Ascending aorta (tissue), 2 donors: ENCODE measurements at regions not wholly inside any gene's neighbourhood (a gene's known extent, or its start where the extent isn't known, plus 50 kb on each side); places are given as distances from the start of the nearest gene placed in this dataset.

Experiments used
- DNase-seq, 2 donors: peaks; one replicate each; pipeline ENCODE4 v3.0.0-alpha.2; 2019; ENCODE audit warnings: low spot score in 2 of 2
- H3K27ac ChIP-seq, 2 donors: fragments of 200-600 bp; sonication (generic); one replicate each; pipeline ENCODE4 v1.5.1; 2016 to 2017; ENCODE audit warnings: mild to moderate bottlenecking in 1 of 2
- H3K27me3 ChIP-seq: fragments of 200-600 bp; sonication (generic); one replicate; pipeline ENCODE4 v1.5.1; 2017
- H3K36me3 ChIP-seq, 2 donors: fragments of 200-600 bp; sonication (generic); one replicate each; pipeline ENCODE4 v1.5.1; 2016
- H3K4me1 ChIP-seq, 2 donors: fragments of 200-600 bp; sonication (generic); one replicate each; pipeline ENCODE4 v1.5.1; 2016 to 2017; ENCODE audit warnings: mild to moderate bottlenecking in 1 of 2
- H3K4me3 ChIP-seq, 2 donors: fragments of 200-600 bp; sonication (generic); one replicate each; pipeline ENCODE4 v1.5.1; 2016 to 2017; ENCODE audit warnings: mild to moderate bottlenecking in 1 of 2
- H3K9me3 ChIP-seq, 2 donors: fragments of 200-600 bp; sonication (generic); one replicate each; pipeline ENCODE4 v1.5.1; 2016
- CTCF ChIP-seq, 3 experiments: fragments of 200-600 bp in 2 of 3; fragments of 450-650 bp in 1 of 3; sonication (generic) in 2 of 3; IDR thresholded peaks; one replicate each; pipeline ENCODE4 v1.5.1; 2016 to 2019; ENCODE audit warnings: antibody characterized with exemption in 3 of 3, mild to moderate bottlenecking in 1 of 3, moderate library complexity in 1 of 3
- intact Hi-C: fragments of 100-400 bp; cut with DNase I; formaldehyde crosslinking; loops from one replicate; pipeline ENCODE4 v1.15.1; 2023

- no peak for TF ChIP-seq CTCF (IDR thresholded peaks at IDR 0.05)
- no peak for DNase-seq
- peak overlapping the region; percentile 88 for H3K27ac ChIP-seq
- H3K36me3 ChIP-seq: no peaks in the 10 kb centered on the region
- H3K4me1 ChIP-seq: peaks cover 8 to 26% of the 10 kb centered on the region in 2 donors
- no peak overlapping the region for H3K4me3 ChIP-seq
- H3K27me3 ChIP-seq: no peaks in the 10 kb centered on the region
- intact Hi-C loops: loop anchor here (5.0 to 10.0 kb wide), 4 partner anchors 201 to 614 kb away; partner anchors contain the start of gene RFC3
- H3K9me3 ChIP-seq: no peaks in the 10 kb centered on the region
These were observed 338.1 kb downstream of the RFC3 start for GRCh38 chr13:34155931-34156607.

GRCh38 chr13:34156841-34157365, 339.0 kb downstream of the RFC3 start:
- no peak for TF ChIP-seq CTCF (IDR thresholded peaks at IDR 0.05)
- H3K4me1 ChIP-seq: peaks cover 11 to 32% of the 10 kb centered on the region in 2 donors
- H3K27me3 ChIP-seq: no peaks in the 10 kb centered on the region
- no peaks in the 10 kb centered on the region for H3K36me3 ChIP-seq
- peak; percentile 69 to 92 for DNase-seq
- no peak overlapping the region for H3K4me3 ChIP-seq
- peak overlapping the region; percentile 88 for H3K27ac ChIP-seq
- no peaks in the 10 kb centered on the region for H3K9me3 ChIP-seq
- intact Hi-C loops: loop anchor here (5.0 to 10.0 kb wide), 4 partner anchors 200 to 615 kb away; partner anchors contain the start of gene RFC3

- Histone ChIP-seq H3K4me1 (peaks cover 17 to 22% of the 10 kb centered on the region in 2 donors), H3K4me3 (no peak overlapping the region), H3K27me3 (no peaks in the 10 kb centered on the region), H3K27ac (peak overlapping the region; percentile 85 to 88), H3K9me3 (no peaks in the 10 kb centered on the region), H3K36me3 (no peaks in the 10 kb centered on the region)
- no peak for TF ChIP-seq CTCF (IDR thresholded peaks at IDR 0.05)
- intact Hi-C loops: loop anchor here (5.0 to 10.0 kb wide), 4 partner anchors 197 to 618 kb away; partner anchors contain the start of gene RFC3
- DNase-seq: no peak
These were observed 342.0 kb downstream of the RFC3 start for GRCh38 chr13:34159946-34160345.

DNA sequence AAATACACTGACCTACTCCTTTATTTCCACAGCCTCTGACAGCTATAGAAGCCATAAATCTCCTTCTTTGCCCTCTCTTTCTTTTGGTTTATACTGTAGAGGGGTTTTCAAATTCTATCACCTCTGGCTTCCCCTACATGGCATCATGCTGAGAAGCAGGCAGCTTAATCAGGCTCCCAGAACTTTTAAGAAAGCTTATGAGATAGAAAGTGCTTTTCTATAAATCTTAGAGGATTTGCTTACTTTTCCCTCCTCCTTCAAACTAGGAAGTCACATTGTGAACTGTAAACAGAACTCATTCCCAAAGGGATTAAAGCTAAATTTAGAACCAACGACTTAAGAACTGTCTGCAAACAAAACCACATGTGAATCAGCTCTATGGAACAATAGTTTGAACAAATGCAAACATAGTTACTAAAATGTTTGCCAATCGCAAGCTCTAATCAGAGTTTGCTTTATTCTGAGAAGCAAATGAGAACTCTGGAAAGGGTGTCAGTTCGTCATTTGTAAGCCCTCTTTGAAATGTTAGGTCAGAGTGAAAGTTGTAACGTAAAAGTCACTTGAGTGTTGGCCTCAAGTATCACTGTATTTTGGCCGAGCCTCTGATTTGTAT, 344.1 kb downstream of the RFC3 start:
- Histone ChIP-seq H3K4me1 (peaks cover 14 to 18% of the 10 kb centered on the region in 2 donors), H3K27me3 (no peaks in the 10 kb centered on the region), H3K36me3 (no peaks in the 10 kb centered on the region), H3K27ac (peak overlapping the region; percentile 85 to 88), H3K4me3 (peak overlapping the region in 1 of 2 donors; percentile 34), H3K9me3 (no peaks in the 10 kb centered on the region)
- DNase-seq: no peak
- intact Hi-C loops: no loop called here
- TF ChIP-seq CTCF (IDR thresholded peaks at IDR 0.05): no peak

DNA sequence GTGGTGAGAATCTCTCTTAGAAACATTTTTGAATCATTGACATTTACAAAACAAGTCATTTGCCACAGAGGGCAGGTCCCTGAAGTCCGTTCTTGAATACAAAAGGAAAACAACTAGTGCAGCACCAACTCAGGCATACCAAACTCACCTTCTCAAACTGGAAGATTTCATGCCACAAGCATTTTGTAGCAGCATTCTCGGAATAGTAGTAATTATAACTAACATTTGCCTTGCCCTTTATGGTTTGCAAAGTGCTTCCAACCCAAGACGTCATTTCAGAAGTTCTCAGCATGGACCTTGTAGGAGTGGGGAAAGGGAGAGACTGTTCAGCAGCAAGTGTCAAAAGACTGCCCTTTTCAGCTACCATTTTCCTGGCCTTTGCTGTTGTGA, 344.6 kb downstream of the RFC3 start:
- H3K27me3 ChIP-seq: no peaks in the 10 kb centered on the region
- intact Hi-C loops: no loop called here
- no peaks in the 10 kb centered on the region for H3K36me3 ChIP-seq
- TF ChIP-seq CTCF (IDR thresholded peaks at IDR 0.05): no peak
- H3K27ac ChIP-seq: peak overlapping the region; percentile 85 to 88
- peaks cover 10 to 14% of the 10 kb centered on the region in 2 donors for H3K4me1 ChIP-seq
- no peaks in the 10 kb centered on the region for H3K9me3 ChIP-seq
- no peak for DNase-seq
- H3K4me3 ChIP-seq: peak overlapping the region in 1 of 2 donors; percentile 34
